ENCODE measurements at regions not wholly inside any gene's neighbourhood (a gene's known extent, or its start where the extent isn't known, plus 50 kb on each side); places are given as distances from the start of the nearest gene placed in this dataset.

GRCh38 chr5:145393426-145393825 lies 441.7 kb downstream of the PRELID2 start:
- no peak for TF ChIP-seq ARHGAP35 (CRISPR knock-in tag; IDR thresholded peaks at IDR 0.05; ENCODE audit: borderline replicate concordance)
- no peak for TF ChIP-seq CTCF (CRISPR knock-in tag; IDR thresholded peaks at IDR 0.05)
- no peak for TF ChIP-seq U2AF2 (IDR thresholded peaks at IDR 0.05; ENCODE audit: low read depth, low read length)
- no peak for TF ChIP-seq EHMT2 (IDR thresholded peaks at IDR 0.05; ENCODE audit: borderline replicate concordance, low read depth, low read length)
- TF ChIP-seq JUND (CRISPR knock-in tag; IDR thresholded peaks at IDR 0.05), result no peak
- no peak for TF ChIP-seq ZNF550 (CRISPR knock-in tag; IDR thresholded peaks at IDR 0.05; ENCODE audit: borderline replicate concordance)
- TF ChIP-seq PHB2 (IDR thresholded peaks at IDR 0.05; ENCODE audit: partially characterized antibody), result no peak
- no peak for TF ChIP-seq FOXA1 (IDR thresholded peaks at IDR 0.05)
- no peak for TF ChIP-seq FOXA1 (CRISPR knock-in tag; IDR thresholded peaks at IDR 0.05)

Measured in HepG2 (cell line).